GM21717 (cell line): ENCODE measurements at regions not wholly inside any gene's neighbourhood (a gene's known extent, or its start where the extent isn't known, plus 50 kb on each side); places are given as distances from the start of the nearest gene placed in this dataset.
"Not testable (repeated sequence)": the region's sequence is repeated elsewhere in the genome, so short reads cannot be mapped to it uniquely, and the experiment has no call there.

Experiments used
- ATAC-seq: cut with Tn5 transposase; IDR thresholded peaks from one replicate; pipeline ENCODE4 v1.9.1; 2021; ENCODE audit warnings: mild to moderate bottlenecking, moderate library complexity; ENCODE audit not compliant: unreplicated experiment

DNA sequence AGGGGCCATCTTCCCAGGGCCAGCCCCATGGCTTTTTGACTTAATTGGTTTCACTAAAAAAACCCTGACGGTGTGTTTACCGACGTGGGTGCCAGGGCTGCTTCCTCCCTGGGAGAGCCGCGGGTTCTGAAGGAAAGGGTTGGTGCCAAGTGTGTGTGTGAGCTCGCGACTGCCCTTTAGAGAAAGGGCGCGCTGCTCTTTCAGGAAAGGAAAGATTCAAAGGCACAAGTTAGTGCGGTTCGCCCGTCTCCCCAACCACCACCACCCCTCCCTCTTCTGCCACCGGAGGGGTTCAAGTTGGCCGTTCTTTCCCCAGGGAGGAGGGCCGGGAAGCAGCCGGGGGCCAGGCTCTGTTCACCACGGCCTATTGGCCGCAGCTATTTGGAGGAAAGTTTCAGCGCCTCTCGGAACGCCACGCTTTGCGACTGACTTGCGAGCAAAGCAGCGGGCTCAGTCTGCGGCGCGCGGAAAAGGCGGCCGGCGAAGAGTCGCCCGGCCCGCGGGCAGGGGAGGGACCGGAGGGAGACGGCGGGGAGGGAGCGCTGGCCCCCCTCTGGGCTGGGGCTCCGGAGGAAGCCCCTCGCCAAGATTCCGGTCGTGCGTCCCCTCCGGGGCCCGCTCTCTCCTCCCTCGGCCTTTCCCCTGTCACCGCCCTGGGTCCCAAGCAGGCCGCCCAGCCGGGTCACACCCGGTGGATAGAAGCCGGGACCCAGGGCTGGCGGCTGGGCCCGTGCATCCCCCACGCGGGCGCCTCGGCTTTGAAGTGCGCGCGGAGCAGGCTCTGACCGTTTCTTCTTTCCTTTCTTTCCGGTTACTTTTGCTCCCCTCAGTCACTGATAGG lies 165.9 kb upstream of the PPP1R3A start:
- no peak for ATAC-seq

DNA sequence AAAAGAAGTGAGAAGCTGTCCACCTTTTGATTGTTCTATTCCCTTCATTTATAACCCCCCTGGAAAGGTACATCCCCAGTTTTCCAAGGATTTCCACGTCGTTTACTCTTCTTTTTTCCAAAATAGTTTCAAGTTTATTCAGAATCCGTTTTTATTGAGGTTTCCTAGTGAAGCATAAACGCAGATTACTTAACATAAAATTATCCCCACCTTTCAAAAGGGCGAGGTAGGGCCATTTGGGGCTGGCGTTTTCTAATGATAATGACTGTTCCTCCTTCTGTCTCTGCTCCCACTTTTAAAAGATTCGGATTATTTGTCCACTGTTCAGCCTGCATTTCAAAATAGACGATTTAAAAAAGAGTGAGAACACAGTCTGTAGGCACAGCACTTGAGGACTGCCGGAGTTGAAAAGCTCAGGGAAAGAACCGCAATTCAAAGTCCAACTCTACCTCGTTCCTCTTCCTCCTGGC lies 165.2 kb upstream of the PPP1R3A start:
- no peak for ATAC-seq

DNA sequence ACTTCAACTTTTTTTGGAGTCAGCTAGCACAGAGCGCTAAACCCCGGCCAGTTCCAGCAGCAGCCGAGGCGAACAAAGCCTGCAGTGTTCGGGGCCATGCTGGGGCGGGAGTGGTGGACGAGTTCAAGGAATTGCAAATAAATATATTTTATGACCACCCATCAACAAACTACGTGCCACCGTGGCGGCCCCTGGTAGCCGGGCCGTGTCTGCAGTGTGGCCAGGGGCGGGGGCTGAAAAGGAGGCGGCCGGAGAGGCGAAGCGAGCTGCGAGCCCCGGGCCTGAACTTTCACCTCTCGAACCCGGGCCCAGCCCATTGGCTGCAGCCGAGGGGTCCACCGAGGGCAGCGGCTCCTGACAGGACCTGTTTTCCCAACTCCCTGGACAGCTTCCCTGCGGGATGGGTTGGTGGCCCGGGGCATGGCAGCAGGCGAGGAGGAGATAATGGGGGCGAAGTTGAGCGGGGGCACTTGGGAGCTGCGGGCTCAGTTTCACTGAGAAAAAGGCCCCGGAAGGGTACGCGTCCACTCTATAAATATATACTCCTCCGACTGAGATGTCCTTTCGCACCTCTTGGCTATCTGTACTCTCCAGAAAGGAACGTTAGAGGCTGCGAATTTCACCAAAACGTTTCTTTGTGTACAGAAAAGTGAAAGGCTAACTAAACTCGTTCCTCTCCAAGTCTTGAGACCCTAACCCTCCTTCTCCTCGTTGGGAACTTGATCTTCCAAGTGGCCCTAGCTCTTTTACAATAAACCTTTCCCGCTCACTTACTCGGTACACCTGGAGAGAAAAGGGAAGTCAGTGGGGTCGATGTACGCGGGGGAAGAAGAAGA lies 164.6 kb upstream of the PPP1R3A start:
- ATAC-seq, result no peak

DNA sequence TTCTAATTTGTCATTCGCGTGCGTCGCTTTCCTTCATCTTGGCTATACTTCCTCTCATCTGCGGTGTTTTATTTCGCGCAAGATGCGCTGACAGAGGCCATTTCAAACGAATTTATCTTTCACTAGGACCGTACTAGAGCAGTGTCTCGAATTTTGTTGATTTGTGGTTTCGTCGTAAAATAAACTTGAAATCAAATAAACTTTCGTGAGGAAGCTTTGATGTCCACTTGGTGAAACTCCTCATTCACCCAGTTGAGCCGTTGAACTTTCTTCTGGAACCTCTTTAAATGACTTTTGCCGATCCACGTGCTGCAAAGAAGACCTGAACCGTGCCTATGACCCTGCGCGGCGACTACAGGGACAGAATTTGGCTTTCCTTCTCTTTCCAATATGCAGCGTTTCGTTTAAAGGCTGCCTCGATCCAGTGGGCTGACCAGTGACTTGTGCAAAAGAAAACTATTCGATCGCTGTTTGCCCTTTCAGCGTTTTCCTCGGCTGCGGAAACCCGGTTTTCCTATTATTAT lies 163.9 kb upstream of the PPP1R3A start:
- no peak for ATAC-seq

DNA sequence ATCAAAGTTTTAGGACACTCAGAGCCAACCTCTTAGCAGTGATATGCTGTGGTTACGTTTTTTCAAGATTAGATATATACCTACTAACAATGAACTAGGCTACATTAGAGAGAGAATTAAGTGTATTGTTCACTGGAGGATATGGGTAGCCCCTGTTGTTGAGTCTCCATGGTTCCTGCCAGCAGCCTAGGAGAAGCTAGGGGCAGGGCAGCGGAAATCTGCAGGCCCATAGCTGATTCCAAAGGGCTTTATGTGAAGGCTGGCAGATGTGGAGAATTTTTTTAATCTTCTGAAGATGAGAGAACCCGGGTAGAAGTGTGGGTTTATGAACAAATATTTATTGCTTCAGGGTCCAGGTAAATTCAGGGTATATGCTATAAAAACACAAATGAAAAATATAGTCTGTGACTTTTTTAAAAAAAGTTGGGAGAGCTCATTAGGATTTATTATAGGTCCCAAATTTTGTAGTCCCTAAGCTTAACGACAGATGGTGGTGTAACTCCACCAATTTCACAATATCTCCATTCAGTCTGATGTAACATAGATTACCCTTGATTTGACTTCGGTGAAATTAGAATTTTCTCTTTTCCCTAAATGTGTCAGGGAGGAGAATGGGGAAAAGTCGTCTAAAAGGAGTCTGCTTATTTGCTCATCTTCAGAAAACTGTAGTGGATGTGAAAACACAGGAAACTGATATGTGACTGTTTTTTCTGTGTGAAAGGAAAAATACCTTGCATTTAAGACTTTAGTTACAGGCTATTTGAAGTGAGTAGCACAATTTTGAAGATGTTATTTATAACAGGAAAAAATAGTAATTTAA lies 163.0 kb upstream of the PPP1R3A start:
- no peak for ATAC-seq

DNA sequence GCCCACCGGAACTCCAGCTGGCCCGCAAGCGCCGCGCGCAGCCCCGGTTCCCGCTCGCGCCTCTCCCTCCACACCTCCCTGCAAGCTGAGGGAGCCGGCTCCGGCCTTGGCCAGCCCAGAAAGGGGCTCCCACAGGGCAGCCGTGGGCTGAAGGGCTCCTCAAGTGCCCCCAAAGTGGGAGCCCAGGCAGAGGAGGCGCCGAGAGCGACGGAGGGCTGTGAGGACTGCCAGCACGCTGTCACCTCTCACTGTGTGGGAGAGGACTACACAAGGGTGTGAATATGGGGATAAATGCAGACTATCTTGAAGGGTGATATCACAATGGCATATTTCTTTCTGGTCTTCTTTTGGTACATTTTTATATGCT lies 158.3 kb upstream of the PPP1R3A start:
- not testable (repeated sequence) for ATAC-seq

DNA sequence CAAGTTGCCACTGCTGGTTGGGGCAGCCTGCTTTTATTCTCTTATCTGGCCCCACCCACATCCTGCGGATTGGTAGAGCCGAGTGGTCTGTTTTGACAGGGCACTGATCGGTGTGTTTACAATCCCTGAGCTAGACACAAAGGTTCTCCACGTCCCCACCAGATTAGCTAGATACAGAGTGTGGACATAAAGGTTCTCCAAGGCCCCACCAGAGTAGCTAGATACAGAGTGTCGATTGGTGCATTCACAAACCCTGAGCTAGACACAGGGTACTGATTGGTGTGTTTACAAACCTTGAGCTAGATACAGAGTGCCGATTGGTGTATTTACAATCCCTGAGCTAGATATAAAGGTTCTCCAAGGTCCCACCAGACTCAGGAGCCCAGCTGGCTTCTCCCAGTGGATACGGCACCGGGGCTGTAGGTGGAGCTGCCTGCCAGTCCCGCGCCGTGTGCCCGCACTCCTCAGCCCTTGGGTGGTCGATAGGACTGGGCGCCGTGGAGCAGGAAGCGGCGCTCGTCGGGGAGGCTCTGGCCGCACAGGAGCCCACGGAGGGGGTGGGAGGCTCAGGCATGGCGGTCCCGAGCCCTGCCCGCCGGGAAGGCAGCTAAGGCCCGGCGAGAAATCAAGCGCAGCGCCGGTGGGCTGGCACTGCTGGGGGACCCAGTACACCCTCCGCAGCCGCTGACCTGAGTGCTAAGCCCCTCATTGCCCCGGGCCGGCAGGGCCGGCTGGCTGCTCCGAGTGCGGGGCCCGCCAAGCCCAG lies 157.8 kb upstream of the PPP1R3A start:
- not testable (repeated sequence) for ATAC-seq

DNA sequence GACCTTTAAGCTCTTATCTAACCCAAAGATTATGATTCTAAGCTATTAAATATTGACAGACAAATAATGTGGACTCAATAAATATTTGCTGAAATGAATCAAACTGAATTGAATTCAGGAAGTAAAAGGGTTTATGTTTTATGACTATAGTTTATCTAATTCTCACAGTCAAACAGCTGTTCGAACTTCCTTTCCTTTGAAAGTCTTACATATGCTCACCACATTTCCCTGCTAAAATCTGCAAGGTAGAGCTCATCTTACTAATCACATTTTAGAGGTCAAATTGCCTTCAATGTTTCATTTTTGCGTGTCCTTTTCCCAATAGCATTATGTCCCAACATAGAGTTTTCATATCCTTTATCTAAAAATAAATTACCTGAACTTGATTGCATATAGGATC lies 154.9 kb upstream of the PPP1R3A start:
- no peak for ATAC-seq

DNA sequence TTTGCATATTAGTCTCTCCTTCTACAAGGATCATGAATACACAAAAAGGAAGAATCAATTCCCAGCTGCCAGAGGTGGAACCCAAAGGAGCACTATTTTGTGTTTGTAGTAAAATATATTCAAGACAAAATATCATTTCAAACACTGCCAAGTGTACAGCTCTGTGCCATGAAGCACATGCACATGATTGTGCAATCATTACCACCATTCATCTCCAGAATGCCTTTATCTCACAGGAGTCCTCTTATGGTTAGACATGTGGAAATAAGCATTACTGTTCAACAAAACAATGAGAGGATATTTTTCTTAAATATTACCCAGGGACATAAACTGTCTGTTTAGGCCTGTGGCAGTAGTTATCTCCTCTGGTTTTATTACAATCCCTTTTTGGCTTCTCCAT lies 151.4 kb upstream of the PPP1R3A start:
- ATAC-seq, result no peak

DNA sequence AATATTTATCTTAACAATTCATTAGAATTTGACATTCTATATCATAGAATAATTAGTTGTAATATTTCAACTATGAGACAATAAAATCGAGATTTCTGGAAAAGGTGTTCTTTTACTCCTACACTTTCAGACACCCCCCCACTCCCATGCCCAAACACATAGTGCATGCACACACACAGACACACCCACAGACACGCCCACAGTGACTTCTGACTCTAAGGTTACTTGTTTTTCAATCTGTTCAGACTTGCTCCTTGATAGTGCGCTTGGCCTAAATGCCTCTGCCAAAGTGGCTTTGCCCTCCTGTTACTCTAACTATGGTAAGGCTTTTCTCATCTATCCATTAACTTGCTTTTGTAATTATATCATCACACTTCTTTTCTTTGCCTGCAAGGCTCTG lies 144.0 kb upstream of the PPP1R3A start:
- ATAC-seq, result no peak

DNA sequence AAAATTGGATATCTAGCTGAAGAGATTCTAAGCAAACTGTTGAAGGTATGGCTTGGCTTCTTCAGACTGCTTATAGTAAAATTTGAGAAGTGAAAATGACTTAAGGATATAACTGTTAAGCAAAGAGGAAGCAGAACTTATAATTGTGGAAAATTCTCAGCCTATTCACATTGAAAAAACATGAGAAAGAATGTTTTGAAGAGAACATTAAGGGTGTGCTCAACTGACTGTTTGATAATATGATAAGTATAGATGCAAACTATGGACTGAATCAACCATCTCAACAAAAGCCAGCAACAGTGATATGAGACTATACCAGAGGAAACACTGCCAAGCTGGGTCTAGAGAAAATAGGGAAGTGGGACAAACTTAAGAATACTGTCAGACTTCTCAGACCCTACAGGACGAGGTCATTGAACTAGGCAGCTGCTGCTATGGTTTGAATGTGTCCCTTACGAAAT lies 133.1 kb upstream of the PPP1R3A start:
- peak; percentile 91 for ATAC-seq

DNA sequence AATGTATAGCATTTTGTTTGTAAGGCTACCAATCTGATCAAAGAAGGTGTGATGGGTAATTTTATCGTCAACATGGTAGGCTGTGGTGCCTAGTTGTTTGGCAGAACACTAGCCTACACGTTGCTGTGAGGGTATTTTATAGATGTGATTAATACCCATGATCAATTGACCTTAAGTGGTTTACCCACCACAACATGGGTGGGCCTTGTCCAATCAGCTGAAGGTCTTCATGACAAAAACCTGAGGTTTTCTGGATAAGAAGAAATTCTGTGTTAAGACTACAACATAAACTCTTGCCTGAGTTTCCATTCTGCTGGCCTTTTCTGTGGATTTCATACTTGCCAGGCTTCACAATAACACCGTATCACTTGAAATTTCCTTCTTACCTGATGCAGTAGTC lies 131.8 kb upstream of the PPP1R3A start:
- ATAC-seq, result no peak

DNA sequence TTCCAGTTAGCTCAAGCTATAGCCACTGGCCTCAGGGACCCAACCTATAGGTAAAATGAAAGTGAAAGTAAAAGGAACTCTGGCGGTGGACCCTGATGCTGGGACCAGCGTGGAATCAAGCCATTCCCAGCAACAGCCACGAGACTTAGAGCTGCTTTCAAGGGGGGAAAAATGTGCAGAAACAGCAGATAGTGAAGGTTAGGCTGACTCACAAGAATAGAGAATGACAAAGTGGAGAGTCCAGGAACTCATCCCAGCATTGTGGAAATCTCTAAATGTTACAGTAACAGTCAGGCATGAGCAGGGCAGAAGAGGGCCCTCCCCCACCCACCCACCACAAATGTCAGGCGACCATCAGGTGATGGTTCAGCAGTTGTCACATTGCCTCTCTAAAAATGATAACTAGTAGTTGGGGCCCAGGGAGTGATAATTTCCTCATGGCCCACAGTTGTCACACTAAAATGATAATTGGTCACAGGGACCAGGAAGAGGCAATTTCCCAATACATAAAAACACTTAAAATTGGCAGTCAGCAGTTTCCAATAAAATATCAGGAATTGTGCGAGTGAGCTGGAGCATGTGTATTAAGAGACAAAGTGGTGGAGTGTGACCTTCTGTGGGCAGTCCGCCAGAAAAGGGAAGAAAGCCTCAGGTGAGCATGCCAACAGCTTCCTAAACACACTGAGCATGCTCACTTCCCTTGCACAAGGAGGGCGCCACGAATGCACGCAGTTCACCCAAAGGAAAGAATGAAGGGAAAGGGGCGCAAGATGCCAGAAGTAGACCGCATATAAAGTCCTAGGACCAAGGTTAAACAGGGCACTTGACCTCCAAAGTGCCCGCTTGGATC lies 129.8 kb upstream of the PPP1R3A start:
- no peak for ATAC-seq

DNA sequence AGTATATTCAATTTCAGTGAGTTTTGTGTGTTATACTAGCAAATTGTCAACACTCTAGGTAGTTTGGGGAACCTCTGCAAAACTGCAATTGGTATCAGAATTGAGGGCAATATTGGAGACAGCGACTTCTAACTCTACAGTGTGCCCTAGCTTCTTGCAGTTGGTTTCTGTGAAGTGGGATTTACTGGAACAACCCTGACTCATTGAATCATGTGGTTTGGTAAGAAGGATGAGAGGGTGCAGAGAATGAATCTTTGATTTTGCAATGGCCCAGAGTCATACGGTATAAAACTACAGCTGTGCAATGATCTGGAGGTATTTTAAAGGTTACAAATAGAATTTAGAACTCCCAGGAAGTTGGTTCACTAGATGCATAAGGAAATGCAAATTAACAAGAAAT lies 129.1 kb upstream of the PPP1R3A start:
- no peak for ATAC-seq

DNA sequence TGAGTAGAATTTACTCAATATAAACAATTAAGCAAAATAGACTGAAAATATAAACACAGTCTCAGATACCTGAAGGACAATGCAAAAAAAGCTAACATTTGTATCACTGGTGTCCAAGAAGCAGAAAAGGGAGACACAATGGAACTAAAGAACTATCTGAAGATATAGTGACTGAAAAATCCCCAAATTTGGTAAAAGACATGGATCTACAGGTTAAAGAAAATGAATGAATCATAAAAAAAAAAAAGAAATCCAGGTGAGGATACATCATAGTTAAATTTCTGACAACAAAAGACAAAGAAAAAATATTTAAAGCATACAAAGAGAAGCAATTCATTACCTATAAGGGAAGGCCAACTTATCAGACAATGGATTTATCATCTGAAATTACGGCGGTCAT lies 114.7 kb upstream of the PPP1R3A start:
- ATAC-seq, result no peak

DNA sequence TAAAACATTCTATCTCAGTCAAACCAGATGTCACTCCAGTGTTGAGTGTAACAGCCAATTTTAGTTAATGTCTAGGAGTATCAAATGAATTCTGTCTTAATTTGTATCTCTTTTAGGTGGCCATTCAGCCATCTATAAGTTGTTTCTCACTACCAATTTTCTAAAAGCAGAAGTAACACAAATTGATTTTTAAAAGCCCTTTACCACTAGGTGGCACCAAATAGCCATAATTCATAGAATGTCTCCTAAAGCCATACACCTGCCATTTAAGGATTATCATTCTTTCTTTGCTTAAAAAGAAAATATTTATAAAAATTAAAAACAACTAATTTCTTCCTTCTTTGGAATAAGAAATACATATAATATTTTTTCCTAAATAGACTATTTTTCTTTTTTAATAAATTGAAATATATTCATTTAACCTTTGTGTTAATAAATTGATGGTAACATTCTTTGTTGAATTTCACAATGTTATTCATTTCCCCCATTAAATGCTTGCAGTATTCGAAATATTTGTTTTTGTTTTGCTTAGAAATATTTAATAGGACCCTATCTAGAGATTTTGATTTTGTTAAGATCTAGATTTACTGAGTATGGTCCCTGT lies 107.8 kb upstream of the PPP1R3A start:
- ATAC-seq, result peak; percentile 77

DNA sequence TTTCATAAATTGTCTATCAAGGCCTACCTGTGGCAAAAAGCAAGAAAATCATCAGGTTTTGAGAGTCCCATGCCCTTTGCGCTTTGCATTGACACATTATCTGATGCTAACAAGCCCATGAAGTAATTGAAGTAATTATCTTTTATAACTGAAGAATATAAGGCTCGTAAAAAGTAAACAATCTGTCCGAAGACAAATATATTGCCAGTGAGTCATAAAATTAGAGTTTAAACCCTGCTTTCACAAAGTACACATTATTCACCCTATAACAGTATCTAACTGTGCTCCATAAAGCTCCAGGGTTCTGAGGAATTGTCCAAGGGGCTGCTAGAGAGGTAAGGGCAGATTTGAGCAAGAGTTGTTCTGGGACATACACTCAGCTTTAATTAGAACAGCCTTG lies 102.3 kb upstream of the PPP1R3A start:
- no peak for ATAC-seq

DNA sequence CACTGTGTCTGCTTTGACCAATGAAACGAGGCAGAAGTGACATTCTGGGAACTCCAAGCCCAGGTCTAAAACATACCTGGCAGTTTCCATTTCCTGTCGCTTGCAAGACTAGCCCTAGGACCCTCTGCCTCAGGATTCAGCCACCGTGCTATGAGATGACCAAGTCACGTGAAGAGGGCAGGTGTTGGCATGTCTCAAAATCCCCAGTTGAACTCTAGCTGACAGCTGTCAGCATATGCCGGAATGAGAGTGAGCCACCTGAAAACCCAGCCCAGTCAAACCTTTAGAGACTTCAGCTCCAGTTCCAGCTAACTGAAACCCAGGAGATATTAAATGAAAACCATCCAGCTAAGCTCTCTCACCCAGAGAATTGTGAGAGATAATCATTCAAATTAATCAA lies 89.9 kb upstream of the PPP1R3A start:
- no peak for ATAC-seq

DNA sequence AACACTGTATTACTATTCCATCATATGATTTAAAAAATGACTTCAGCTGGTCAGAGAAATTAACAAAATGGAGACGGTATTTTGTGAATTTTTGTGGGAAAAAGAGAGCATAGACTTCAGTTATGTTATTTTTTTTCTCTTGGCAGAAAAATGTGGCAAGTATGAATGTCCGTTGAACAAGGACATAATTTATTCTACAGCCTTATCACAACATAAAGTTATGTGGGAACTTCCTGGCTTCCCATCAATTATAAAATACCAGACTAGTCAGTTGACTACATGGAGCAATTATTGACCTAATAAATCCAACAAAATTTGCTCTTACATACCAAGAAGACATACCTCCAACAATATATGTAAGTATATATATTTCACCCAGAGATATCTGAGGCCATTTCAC lies 88.6 kb upstream of the PPP1R3A start:
- ATAC-seq, result no peak
